PC-9 (cell line): ENCODE measurements at regions not wholly inside any gene's neighbourhood (a gene's known extent, or its start where the extent isn't known, plus 50 kb on each side); places are given as distances from the start of the nearest gene placed in this dataset.
"Not testable (repeated sequence)": the region's sequence is repeated elsewhere in the genome, so short reads cannot be mapped to it uniquely, and the experiment has no call there.

Source experiments
- BruUV-seq: library from RNA; stranded (reverse); fragments of 400-500 nt; replicated peaks from 2 replicates; lab custom pipeline; 2021; lab: Mats Ljungman, UMichigan
- CTCF ChIA-PET: fragments of 300-600 bp; sonication (Branson Sonifier 250); formaldehyde crosslinking; loops from one replicate; lab custom pipeline; 2022; ENCODE audit warnings: antibody characterized with exemption; lab: Charles Lee
- POLR2A ChIA-PET: fragments of 300-600 bp; sonication (Branson Sonifier 250); formaldehyde crosslinking; loops from one replicate; lab custom pipeline; 2022; ENCODE audit warnings: antibody characterized with exemption; ENCODE audit not compliant: unreplicated experiment; lab: Charles Lee
- DNase-seq, 2 experiments: peaks; one replicate each; pipeline versions ENCODE4 v3.0.0 to v3.0.0-alpha.2; 2015 to 2022; ENCODE audit warnings: mixed read lengths in 1 of 2
- H2AFZ ChIP-seq: fragments of 200-600 bp; sonication (generic); 2 replicates; pipeline ENCODE4 v1.8.1; 2017; ENCODE audit warnings: antibody characterized with exemption
- H3F3A ChIP-seq: fragments of 200-600 bp; sonication (generic); 2 replicates; pipeline ENCODE4 v1.8.1; 2017; ENCODE audit warnings: antibody characterized with exemption, mild to moderate bottlenecking, low read depth; ENCODE audit not compliant: insufficient read depth
- H3K27ac ChIP-seq: fragments of 200-600 bp; sonication (generic); 2 replicates; pipeline ENCODE4 v1.6.1; 2016; ENCODE audit warnings: mixed run types
- H3K27me3 ChIP-seq: fragments of 200-600 bp; sonication (generic); 2 replicates; pipeline ENCODE4 v1.6.1; 2016; ENCODE audit warnings: low read depth, mixed run types; ENCODE audit not compliant: insufficient read depth
- H3K36me3 ChIP-seq: fragments of 200-600 bp; sonication (generic); 2 replicates; pipeline ENCODE4 v1.6.1; 2016; ENCODE audit warnings: low read depth, mixed run types
- H3K4me1 ChIP-seq: fragments of 200-600 bp; sonication (generic); replicated peaks from 2 replicates; pipeline ENCODE4 v1.6.1; 2016; ENCODE audit warnings: mixed run types; ENCODE audit not compliant: insufficient read depth
- H3K4me2 ChIP-seq: fragments of 200-600 bp; sonication (generic); 2 replicates; pipeline ENCODE4 v1.6.1; 2017; ENCODE audit warnings: mixed run types
- H3K4me3 ChIP-seq: fragments of 200-600 bp; sonication (generic); 2 replicates; pipeline ENCODE4 v1.6.1; 2016; ENCODE audit warnings: mixed run types
- H3K79me2 ChIP-seq: fragments of 200-600 bp; sonication (generic); 2 replicates; pipeline ENCODE4 v1.6.1; 2017; ENCODE audit warnings: low read depth, mixed run types
- H3K9me2 ChIP-seq: fragments of 200-600 bp; sonication (generic); 2 replicates; pipeline ENCODE4 v1.8.1; 2017; ENCODE audit warnings: mild to moderate bottlenecking; ENCODE audit not compliant: insufficient read depth
- H3K9me3 ChIP-seq: fragments of 200-600 bp; sonication (generic); 2 replicates; pipeline ENCODE4 v1.8.1; 2016; ENCODE audit warnings: low read depth; ENCODE audit not compliant: insufficient read depth
- H4K20me1 ChIP-seq: fragments of 200-600 bp; sonication (generic); 2 replicates; pipeline ENCODE4 v1.8.1; 2017; ENCODE audit not compliant: insufficient read depth
- EZH2 ChIP-seq: fragments of 200-600 bp; sonication (generic); IDR thresholded peaks from 2 replicates; pipeline ENCODE4 v1.8.0; 2017; ENCODE audit warnings: antibody characterized with exemption, low read depth
- intact Hi-C: fragments of 100-400 bp; cut with micrococcal nuclease; formaldehyde crosslinking; loops from one replicate; pipeline ENCODE4 v1.10.0; 2022; ENCODE audit not compliant: unreplicated experiment
- TF ChIP-seq, protein P1 (sequence below): fragments of 200-600 bp; sonication (generic); conservative IDR thresholded peaks from 2 replicates; pipeline ENCODE4 v1.6.1; 2017; ENCODE audit warnings: mixed run types, antibody characterized with exemption, mild to moderate bottlenecking, moderate library complexity

DNA sequence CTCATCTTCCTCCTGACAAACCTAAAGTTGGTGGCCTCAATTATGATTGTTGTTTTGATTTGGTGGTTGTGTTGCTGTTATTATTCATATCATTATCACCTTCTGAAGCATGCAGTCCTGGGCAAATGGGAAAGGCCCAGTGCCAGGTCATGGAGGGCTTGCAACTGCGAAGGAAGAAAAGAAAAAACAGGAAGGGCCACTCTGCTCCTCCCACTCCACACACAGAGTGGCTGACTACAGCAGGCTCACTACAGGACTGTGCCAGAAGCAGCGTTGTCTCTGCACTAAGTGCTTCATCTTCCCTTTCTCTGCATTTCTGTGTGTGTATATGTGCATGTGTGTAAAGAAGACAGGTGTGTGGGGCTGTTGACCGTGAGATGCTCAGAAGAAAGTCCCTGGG is 231.9 kb downstream of the ANKRD30B start:
- H3K27ac ChIP-seq: no peak overlapping the region
- no peaks in the 10 kb centered on the region for H3K27me3 ChIP-seq
- ChIA-PET POLR2A (no interaction called here), CTCF (no interaction called here)
- H3K79me2 ChIP-seq: no peaks in the 10 kb centered on the region
- no peak overlapping the region for H3K4me3 ChIP-seq
- TF ChIP-seq, protein P1, sequence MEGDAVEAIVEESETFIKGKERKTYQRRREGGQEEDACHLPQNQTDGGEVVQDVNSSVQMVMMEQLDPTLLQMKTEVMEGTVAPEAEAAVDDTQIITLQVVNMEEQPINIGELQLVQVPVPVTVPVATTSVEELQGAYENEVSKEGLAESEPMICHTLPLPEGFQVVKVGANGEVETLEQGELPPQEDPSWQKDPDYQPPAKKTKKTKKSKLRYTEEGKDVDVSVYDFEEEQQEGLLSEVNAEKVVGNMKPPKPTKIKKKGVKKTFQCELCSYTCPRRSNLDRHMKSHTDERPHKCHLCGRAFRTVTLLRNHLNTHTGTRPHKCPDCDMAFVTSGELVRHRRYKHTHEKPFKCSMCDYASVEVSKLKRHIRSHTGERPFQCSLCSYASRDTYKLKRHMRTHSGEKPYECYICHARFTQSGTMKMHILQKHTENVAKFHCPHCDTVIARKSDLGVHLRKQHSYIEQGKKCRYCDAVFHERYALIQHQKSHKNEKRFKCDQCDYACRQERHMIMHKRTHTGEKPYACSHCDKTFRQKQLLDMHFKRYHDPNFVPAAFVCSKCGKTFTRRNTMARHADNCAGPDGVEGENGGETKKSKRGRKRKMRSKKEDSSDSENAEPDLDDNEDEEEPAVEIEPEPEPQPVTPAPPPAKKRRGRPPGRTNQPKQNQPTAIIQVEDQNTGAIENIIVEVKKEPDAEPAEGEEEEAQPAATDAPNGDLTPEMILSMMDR: no peak
- TF ChIP-seq EZH2: no peak
- intact Hi-C loops: loop anchor here (10.0 kb wide), 1 partner anchor 55 kb away; no protein-coding TSS in a partner anchor
- no peaks in the 10 kb centered on the region for H3K9me3 ChIP-seq
- peaks cover 22% of the 10 kb centered on the region for H3K4me1 ChIP-seq
- H3K36me3 ChIP-seq: no peaks in the 10 kb centered on the region
- H3K4me2 ChIP-seq: no peak overlapping the region
- no peaks in the 10 kb centered on the region for H3K9me2 ChIP-seq
- no peaks in the 10 kb centered on the region for H3F3A ChIP-seq
- H2AFZ ChIP-seq: no peak overlapping the region
- H4K20me1 ChIP-seq: no peaks in the 10 kb centered on the region
- no TSS peak for BruUV-seq
- no peak for DNase-seq

DNA sequence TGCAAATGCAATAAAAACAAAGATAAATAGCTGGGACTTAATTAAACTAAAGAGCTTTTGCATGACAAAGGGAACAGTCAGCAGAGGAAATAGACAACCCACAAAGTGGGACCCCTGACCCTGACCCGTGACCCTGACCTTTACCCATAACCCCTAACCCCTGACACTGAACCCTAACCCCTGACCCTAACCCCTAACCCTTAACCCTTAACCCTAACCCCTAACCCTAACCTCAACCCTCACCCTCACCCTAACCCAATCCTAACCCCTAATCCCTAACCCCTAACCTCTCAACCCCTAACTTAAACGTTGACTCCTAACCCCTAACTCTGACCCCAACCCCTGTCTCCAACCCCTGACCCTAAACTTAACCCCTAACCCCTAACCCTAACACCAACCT is 236.6 kb downstream of the ANKRD30B start:
- H3K79me2 ChIP-seq, H3K36me3 ChIP-seq, H3K27ac ChIP-seq, intact Hi-C loops, DNase-seq, H3K4me3 ChIP-seq, H3K4me1 ChIP-seq, H3K4me2 ChIP-seq, H2AFZ ChIP-seq, H3F3A ChIP-seq, BruUV-seq, H4K20me1 ChIP-seq, POLR2A ChIA-PET, H3K9me2 ChIP-seq, H3K27me3 ChIP-seq, CTCF ChIA-PET, H3K9me3 ChIP-seq: not testable (repeated sequence)

DNA sequence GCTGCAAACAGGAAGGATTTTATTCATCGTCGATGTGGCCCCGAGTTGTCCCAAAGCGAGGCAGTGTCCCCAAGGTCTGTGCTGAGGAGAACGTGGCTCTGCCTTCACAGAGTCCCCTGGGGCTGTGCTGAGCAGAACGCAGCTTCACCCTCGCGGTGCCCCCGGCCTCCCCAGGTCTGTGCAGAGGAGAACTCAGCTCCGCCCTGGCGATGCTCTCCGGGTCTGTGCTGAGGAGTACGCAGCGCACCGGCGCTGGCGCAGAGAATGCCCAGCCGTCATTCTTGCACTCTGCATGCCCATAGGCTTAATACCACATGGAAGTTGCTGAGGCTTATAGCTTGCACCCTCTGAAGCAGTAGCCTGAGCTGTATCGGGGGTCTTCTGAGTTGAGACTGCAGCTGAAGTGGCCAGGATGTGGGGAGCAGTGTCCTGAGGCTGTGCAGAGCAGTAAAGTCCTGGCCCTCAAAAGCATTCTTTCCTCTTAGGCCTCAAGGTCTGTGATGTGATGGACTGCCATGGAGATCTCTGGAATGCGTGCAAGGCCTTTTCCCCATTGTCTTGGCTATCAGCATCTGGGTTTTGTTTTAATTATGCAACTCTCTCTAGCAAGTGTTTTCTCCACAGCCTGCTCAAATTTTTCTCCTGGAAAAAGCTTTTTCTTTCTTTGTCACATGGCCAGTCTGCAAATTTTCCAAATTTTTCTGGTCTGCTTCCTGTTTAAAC is 237.5 kb downstream of the ANKRD30B start:
- H3F3A ChIP-seq, H3K9me3 ChIP-seq, H3K4me1 ChIP-seq, CTCF ChIA-PET, H3K36me3 ChIP-seq, H4K20me1 ChIP-seq, H3K4me2 ChIP-seq, H3K4me3 ChIP-seq, H3K27ac ChIP-seq, DNase-seq, intact Hi-C loops, H3K27me3 ChIP-seq, H2AFZ ChIP-seq, H3K9me2 ChIP-seq, H3K79me2 ChIP-seq, POLR2A ChIA-PET, BruUV-seq: not testable (repeated sequence)

DNA sequence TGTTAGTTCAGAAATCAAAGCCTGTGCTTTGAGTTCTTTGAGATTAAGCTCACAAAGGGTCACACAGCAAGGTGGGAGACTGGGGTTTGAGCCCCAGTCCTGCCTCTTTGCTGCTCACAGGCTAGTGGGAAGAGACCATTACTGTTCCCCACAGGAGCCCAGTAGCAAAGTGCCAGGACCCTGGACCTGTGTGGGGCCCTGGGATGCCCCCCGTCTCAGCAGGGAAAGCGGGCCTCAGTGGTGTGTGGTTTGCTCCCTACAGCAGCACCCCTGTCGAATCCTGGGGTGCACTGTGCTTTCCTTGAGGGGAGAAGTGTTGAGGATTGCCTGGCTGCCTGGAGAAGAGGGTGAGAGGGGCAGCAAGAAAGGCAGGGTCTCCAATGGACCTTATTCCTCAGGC is 239.4 kb downstream of the ANKRD30B start:
- H3K27me3 ChIP-seq, H3K27ac ChIP-seq, H3K79me2 ChIP-seq, H3F3A ChIP-seq, CTCF ChIA-PET, H3K9me2 ChIP-seq, H3K36me3 ChIP-seq, BruUV-seq, DNase-seq, H4K20me1 ChIP-seq, H3K4me1 ChIP-seq, H3K4me2 ChIP-seq, POLR2A ChIA-PET, intact Hi-C loops, H2AFZ ChIP-seq, H3K4me3 ChIP-seq, H3K9me3 ChIP-seq: not testable (repeated sequence)

DNA sequence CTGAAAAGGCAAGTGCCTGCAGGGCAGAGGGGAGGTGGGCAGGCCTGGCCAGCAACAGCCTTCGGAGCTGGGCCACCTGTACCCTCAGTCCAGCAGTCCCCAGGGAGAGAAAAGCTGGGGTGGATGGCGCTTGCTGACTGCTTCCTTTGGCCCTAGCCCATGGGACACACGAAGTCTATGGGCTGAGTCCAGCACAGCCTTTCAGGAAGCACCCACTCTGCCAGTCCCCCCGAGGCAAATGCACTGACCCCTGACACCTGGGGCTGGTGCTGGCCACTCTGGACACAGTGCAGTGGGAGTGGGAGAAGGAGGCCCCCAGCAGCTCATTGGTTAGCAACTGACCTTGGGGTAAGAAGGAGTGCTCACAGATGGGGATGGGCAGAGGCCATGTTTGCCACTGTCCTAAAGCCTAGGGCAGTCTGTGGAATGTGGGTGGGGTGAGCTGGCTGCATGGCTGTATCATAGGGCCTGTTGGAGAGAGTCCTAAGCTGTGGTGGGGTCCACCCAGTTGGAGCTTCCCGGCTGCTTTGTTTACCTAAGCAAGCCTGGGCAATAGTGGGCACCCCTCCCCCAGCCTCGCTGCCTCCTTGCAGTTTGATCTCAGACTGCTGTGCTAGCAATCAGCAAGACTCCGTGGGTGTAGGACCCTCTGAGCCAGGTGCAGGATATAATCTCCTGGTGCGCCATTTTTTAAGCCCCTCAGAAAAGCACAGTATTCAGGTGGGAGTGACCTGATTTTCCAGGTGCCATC is 240.2 kb downstream of the ANKRD30B start:
- DNase-seq, intact Hi-C loops, POLR2A ChIA-PET, H3K27me3 ChIP-seq, BruUV-seq, H3K9me2 ChIP-seq, H3K4me2 ChIP-seq, H2AFZ ChIP-seq, H4K20me1 ChIP-seq, H3K4me3 ChIP-seq, H3K4me1 ChIP-seq, H3K9me3 ChIP-seq, H3F3A ChIP-seq, CTCF ChIA-PET, H3K36me3 ChIP-seq, H3K27ac ChIP-seq, H3K79me2 ChIP-seq: not testable (repeated sequence)

DNA sequence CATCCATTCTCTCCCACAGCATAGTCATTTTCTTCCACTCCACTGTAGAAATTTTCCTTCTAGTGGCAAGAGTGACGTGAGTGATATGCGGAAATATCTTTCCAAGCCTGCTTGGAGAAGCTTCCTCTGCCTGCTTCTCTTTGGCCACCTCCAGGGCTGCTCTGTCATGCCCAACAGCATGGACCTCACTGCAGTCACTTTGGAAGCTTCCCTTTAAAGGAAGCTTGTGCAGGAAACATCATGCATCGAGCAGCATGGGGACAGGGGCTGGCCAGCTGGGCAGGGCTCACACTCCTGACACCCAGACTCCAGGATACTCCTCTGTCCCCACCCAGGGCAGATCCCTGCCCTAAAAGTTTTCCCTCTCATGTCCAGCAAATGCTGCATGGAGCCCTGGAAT is 241.6 kb downstream of the ANKRD30B start:
- H3K9me2 ChIP-seq, CTCF ChIA-PET, BruUV-seq, H3F3A ChIP-seq, H3K27me3 ChIP-seq, POLR2A ChIA-PET, H4K20me1 ChIP-seq, H3K4me3 ChIP-seq, intact Hi-C loops, H2AFZ ChIP-seq, H3K27ac ChIP-seq, H3K4me2 ChIP-seq, H3K36me3 ChIP-seq, H3K9me3 ChIP-seq, DNase-seq, H3K4me1 ChIP-seq, H3K79me2 ChIP-seq: not testable (repeated sequence)
